T-helper 17 cell (primary cell): ENCODE measurements at regions not wholly inside any gene's neighbourhood (a gene's known extent, or its start where the extent isn't known, plus 50 kb on each side); places are given as distances from the start of the nearest gene placed in this dataset.

Experiments used
- ATAC-seq: fragments of 150-1000 bp; cut with Tn5 transposase; 2 replicates; pipeline ENCODE4 v1.10.0; 2021; ENCODE audit warnings: mild to moderate bottlenecking, moderate library complexity
- DNase-seq, 3 donors: peaks; one replicate each; pipeline versions ENCODE4 v3.0.0 to v3.0.0-alpha.2; 2020 to 2021
- H3K9me3 ChIP-seq: one replicate; pipeline ENCODE4 v1.7.0; 2013; ENCODE audit warnings: low read length, mild to moderate bottlenecking; ENCODE audit not compliant: control insufficient read depth, poor library complexity, severe bottlenecking
- H3K27ac Mint-ChIP-seq: one replicate; pipeline ENCODE4 v1.8.0; 2022; ENCODE audit warnings: mild to moderate bottlenecking, moderate library complexity, mixed read lengths
- H3K27me3 Mint-ChIP-seq: one replicate; pipeline ENCODE4 v1.8.0; 2022; ENCODE audit warnings: mixed read lengths
- H3K36me3 Mint-ChIP-seq: one replicate; pipeline ENCODE4 v1.8.0; 2022; ENCODE audit warnings: low read depth, mixed read lengths
- H3K4me1 Mint-ChIP-seq: one replicate; pipeline ENCODE4 v1.8.0; 2022; ENCODE audit warnings: mild to moderate bottlenecking, mixed read lengths
- H3K4me3 Mint-ChIP-seq: one replicate; pipeline ENCODE4 v1.8.0; 2022; ENCODE audit warnings: mild to moderate bottlenecking, moderate library complexity, mixed read lengths

GRCh38 chr6:22807818-22808217, 238.5 kb downstream of the HDGFL1 start:
- no peak for DNase-seq
- H3K27me3 Mint-ChIP-seq: no peaks in the 10 kb centered on the region
- no peaks in the 10 kb centered on the region for H3K4me1 Mint-ChIP-seq
- H3K36me3 Mint-ChIP-seq: no peaks in the 10 kb centered on the region
- no peak overlapping the region for H3K27ac Mint-ChIP-seq
- no peak for ATAC-seq
- H3K9me3 ChIP-seq: no peaks in the 10 kb centered on the region
- no peak overlapping the region for H3K4me3 Mint-ChIP-seq

- DNase-seq (no peak), ATAC-seq (no peak)
- no peaks in the 10 kb centered on the region for H3K9me3 ChIP-seq
- no peaks in the 10 kb centered on the region for H3K4me1 Mint-ChIP-seq
- no peaks in the 10 kb centered on the region for H3K36me3 Mint-ChIP-seq
- H3K4me3 Mint-ChIP-seq: no peak overlapping the region
- no peaks in the 10 kb centered on the region for H3K27me3 Mint-ChIP-seq
- H3K27ac Mint-ChIP-seq: no peak overlapping the region
Observed at GRCh38 chr6:22808466-22808865, 239.1 kb downstream of the HDGFL1 start.

- H3K9me3 ChIP-seq: no peaks in the 10 kb centered on the region
- no peak for ATAC-seq
- H3K27me3 Mint-ChIP-seq: no peaks in the 10 kb centered on the region
- DNase-seq: no peak
- H3K36me3 Mint-ChIP-seq: no peaks in the 10 kb centered on the region
- H3K27ac Mint-ChIP-seq: no peak overlapping the region
- H3K4me1 Mint-ChIP-seq: no peaks in the 10 kb centered on the region
- H3K4me3 Mint-ChIP-seq: no peak overlapping the region
Observed at GRCh38 chr6:22809370-22809769, 240.0 kb downstream of the HDGFL1 start.

GRCh38 chr6:22819209-22819608, 249.8 kb downstream of the HDGFL1 start:
- H3K4me3 Mint-ChIP-seq: no peak overlapping the region

GRCh38 chr6:22821664-22822320, 252.4 kb downstream of the HDGFL1 start:
- no peak for ATAC-seq
- H3K27ac Mint-ChIP-seq: no peak overlapping the region
- no peaks in the 10 kb centered on the region for H3K9me3 ChIP-seq
- DNase-seq: no peak
- no peak overlapping the region for H3K4me3 Mint-ChIP-seq
- no peaks in the 10 kb centered on the region for H3K27me3 Mint-ChIP-seq
- H3K36me3 Mint-ChIP-seq: no peaks in the 10 kb centered on the region
- H3K4me1 Mint-ChIP-seq: no peaks in the 10 kb centered on the region

More at GRCh38 chr6:22819209-22819608, 249.8 kb downstream of the HDGFL1 start:
- Mint-ChIP-seq H3K4me1 (no peaks in the 10 kb centered on the region), H3K27me3 (no peaks in the 10 kb centered on the region), H3K36me3 (no peaks in the 10 kb centered on the region), H3K27ac (no peak overlapping the region)
- DNase-seq: no peak
- no peaks in the 10 kb centered on the region for H3K9me3 ChIP-seq
- ATAC-seq: no peak

- H3K27me3 Mint-ChIP-seq: no peaks in the 10 kb centered on the region
- DNase-seq (no peak), ATAC-seq (no peak)
- no peaks in the 10 kb centered on the region for H3K4me1 Mint-ChIP-seq
- H3K36me3 Mint-ChIP-seq: no peaks in the 10 kb centered on the region
- H3K9me3 ChIP-seq: no peaks in the 10 kb centered on the region
- H3K4me3 Mint-ChIP-seq: no peak overlapping the region
- no peak overlapping the region for H3K27ac Mint-ChIP-seq
Observed at GRCh38 chr6:22825210-22825609, 255.8 kb downstream of the HDGFL1 start.

GRCh38 chr6:22826961-22827360, 257.6 kb downstream of the HDGFL1 start:
- H3K36me3 Mint-ChIP-seq: no peaks in the 10 kb centered on the region
- H3K27ac Mint-ChIP-seq: no peak overlapping the region

GRCh38 chr6:22827760-22828159, 258.4 kb downstream of the HDGFL1 start:
- no peak for DNase-seq
- H3K27ac Mint-ChIP-seq: no peak overlapping the region
- H3K9me3 ChIP-seq: no peaks in the 10 kb centered on the region
- H3K36me3 Mint-ChIP-seq: no peaks in the 10 kb centered on the region
- ATAC-seq: no peak
- H3K27me3 Mint-ChIP-seq: no peaks in the 10 kb centered on the region
- no peaks in the 10 kb centered on the region for H3K4me1 Mint-ChIP-seq
- H3K4me3 Mint-ChIP-seq: no peak overlapping the region

More at GRCh38 chr6:22826961-22827360, 257.6 kb downstream of the HDGFL1 start:
- H3K27me3 Mint-ChIP-seq: no peaks in the 10 kb centered on the region
- no peaks in the 10 kb centered on the region for H3K4me1 Mint-ChIP-seq
- DNase-seq (no peak), ATAC-seq (no peak)
- H3K4me3 Mint-ChIP-seq: no peak overlapping the region
- H3K9me3 ChIP-seq: no peaks in the 10 kb centered on the region

GRCh38 chr6:22828179-22829062, 259.1 kb downstream of the HDGFL1 start:
- no peak overlapping the region for H3K4me3 Mint-ChIP-seq

GRCh38 chr6:22829070-22829469, 259.7 kb downstream of the HDGFL1 start:
- peaks cover 2% of the 10 kb centered on the region for H3K9me3 ChIP-seq
- no peaks in the 10 kb centered on the region for H3K4me1 Mint-ChIP-seq
- H3K4me3 Mint-ChIP-seq: no peak overlapping the region
- no peak for ATAC-seq
- DNase-seq: no peak
- no peak overlapping the region for H3K27ac Mint-ChIP-seq
- no peaks in the 10 kb centered on the region for H3K36me3 Mint-ChIP-seq
- no peaks in the 10 kb centered on the region for H3K27me3 Mint-ChIP-seq

More at GRCh38 chr6:22828179-22829062, 259.1 kb downstream of the HDGFL1 start:
- DNase-seq (no peak), ATAC-seq (no peak)
- no peaks in the 10 kb centered on the region for H3K9me3 ChIP-seq
- no peaks in the 10 kb centered on the region for H3K4me1 Mint-ChIP-seq
- H3K27ac Mint-ChIP-seq: no peak overlapping the region
- no peaks in the 10 kb centered on the region for H3K27me3 Mint-ChIP-seq
- H3K36me3 Mint-ChIP-seq: no peaks in the 10 kb centered on the region

- no peaks in the 10 kb centered on the region for H3K27me3 Mint-ChIP-seq
Observed at GRCh38 chr6:22830463-22830862, 261.1 kb downstream of the HDGFL1 start.

GRCh38 chr6:22833191-22833590, 263.8 kb downstream of the HDGFL1 start:
- Mint-ChIP-seq H3K4me3 (no peak overlapping the region), H3K36me3 (no peaks in the 10 kb centered on the region), H3K27ac (no peak overlapping the region), H3K4me1 (no peaks in the 10 kb centered on the region), H3K27me3 (no peaks in the 10 kb centered on the region)
- H3K9me3 ChIP-seq: peaks cover 3% of the 10 kb centered on the region
- no peak for DNase-seq
- ATAC-seq: no peak

More at GRCh38 chr6:22830463-22830862, 261.1 kb downstream of the HDGFL1 start:
- Mint-ChIP-seq H3K36me3 (no peaks in the 10 kb centered on the region), H3K4me1 (no peaks in the 10 kb centered on the region), H3K4me3 (no peak overlapping the region), H3K27ac (no peak overlapping the region)
- DNase-seq: no peak
- H3K9me3 ChIP-seq: peaks cover 3% of the 10 kb centered on the region
- ATAC-seq: no peak

- H3K9me3 ChIP-seq: peaks cover 3% of the 10 kb centered on the region
- H3K27me3 Mint-ChIP-seq: no peaks in the 10 kb centered on the region
- no peak overlapping the region for H3K4me3 Mint-ChIP-seq
- H3K36me3 Mint-ChIP-seq: no peaks in the 10 kb centered on the region
- H3K4me1 Mint-ChIP-seq: no peaks in the 10 kb centered on the region
- H3K27ac Mint-ChIP-seq: no peak overlapping the region
- DNase-seq: no peak
- no peak for ATAC-seq
Observed at GRCh38 chr6:22838345-22838744, 269.0 kb downstream of the HDGFL1 start.
